GM18909 (cell line): ENCODE measurements at regions not wholly inside any gene's neighbourhood (a gene's known extent, or its start where the extent isn't known, plus 50 kb on each side); places are given as distances from the start of the nearest gene placed in this dataset.

Experiments used
- ATAC-seq: cut with Tn5 transposase; IDR thresholded peaks from one replicate; pipeline ENCODE4 v1.9.1; 2021; ENCODE audit warnings: mild to moderate bottlenecking; ENCODE audit not compliant: unreplicated experiment, poor library complexity

GRCh38 chr5:164680812-164681520 is 1175.5 kb downstream of the MAT2B start:
- ATAC-seq, result no peak

GRCh38 chr5:164687391-164687790 is 1182.0 kb downstream of the MAT2B start:
- no peak for ATAC-seq

- no peak for ATAC-seq
These were observed 1183.0 kb downstream of the MAT2B start for GRCh38 chr5:164688437-164688836.

- no peak for ATAC-seq
These were observed 1203.4 kb downstream of the MAT2B start for GRCh38 chr5:164708831-164709230.

GRCh38 chr5:164713682-164714081 is 1208.3 kb downstream of the MAT2B start:
- no peak for ATAC-seq

GRCh38 chr5:164721116-164721515 is 1215.7 kb downstream of the MAT2B start:
- ATAC-seq, result no peak

- no peak for ATAC-seq
These were observed 1216.2 kb downstream of the MAT2B start for GRCh38 chr5:164721656-164722055.

GRCh38 chr5:164722702-164723101 is 1217.3 kb downstream of the MAT2B start:
- ATAC-seq, result no peak

GRCh38 chr5:164727012-164727411 is 1221.6 kb downstream of the MAT2B start:
- ATAC-seq, result no peak

GRCh38 chr5:164728733-164729132 is 1223.3 kb downstream of the MAT2B start:
- ATAC-seq, result no peak

- no peak for ATAC-seq
These were observed 1229.9 kb downstream of the MAT2B start for GRCh38 chr5:164735334-164735733.

GRCh38 chr5:164741376-164741775 is 1236.0 kb downstream of the MAT2B start:
- peak; percentile 50 for ATAC-seq

- peak; percentile 94 for ATAC-seq
These were observed 1236.6 kb downstream of the MAT2B start for GRCh38 chr5:164742025-164742424.

- ATAC-seq, result no peak
These were observed 1241.3 kb downstream of the MAT2B start for GRCh38 chr5:164746723-164747122.

GRCh38 chr5:164747371-164747770 is 1242.0 kb downstream of the MAT2B start:
- ATAC-seq, result no peak

- peak; percentile 96 for ATAC-seq
These were observed 1243.4 kb downstream of the MAT2B start for GRCh38 chr5:164748861-164749260.

- no peak for ATAC-seq
These were observed 1248.0 kb downstream of the MAT2B start for GRCh38 chr5:164753434-164753833.

GRCh38 chr5:164763206-164763605 is 1257.8 kb downstream of the MAT2B start:
- no peak for ATAC-seq

- no peak for ATAC-seq
These were observed 1266.7 kb downstream of the MAT2B start for GRCh38 chr5:164772122-164772521.

GRCh38 chr5:164784230-164784629 is 1278.8 kb downstream of the MAT2B start:
- ATAC-seq, result no peak

- no peak for ATAC-seq
These were observed 1292.7 kb downstream of the MAT2B start for GRCh38 chr5:164798110-164798509.

- peak; percentile 57 for ATAC-seq
These were observed 1294.0 kb downstream of the MAT2B start for GRCh38 chr5:164799391-164799790.
